ENCODE measurements at regions not wholly inside any gene's neighbourhood (a gene's known extent, or its start where the extent isn't known, plus 50 kb on each side); places are given as distances from the start of the nearest gene placed in this dataset.

GRCh38 chr12:127726671-127727315, 540.2 kb upstream of the TMEM132C start:
- TF ChIP-seq, protein P1, sequence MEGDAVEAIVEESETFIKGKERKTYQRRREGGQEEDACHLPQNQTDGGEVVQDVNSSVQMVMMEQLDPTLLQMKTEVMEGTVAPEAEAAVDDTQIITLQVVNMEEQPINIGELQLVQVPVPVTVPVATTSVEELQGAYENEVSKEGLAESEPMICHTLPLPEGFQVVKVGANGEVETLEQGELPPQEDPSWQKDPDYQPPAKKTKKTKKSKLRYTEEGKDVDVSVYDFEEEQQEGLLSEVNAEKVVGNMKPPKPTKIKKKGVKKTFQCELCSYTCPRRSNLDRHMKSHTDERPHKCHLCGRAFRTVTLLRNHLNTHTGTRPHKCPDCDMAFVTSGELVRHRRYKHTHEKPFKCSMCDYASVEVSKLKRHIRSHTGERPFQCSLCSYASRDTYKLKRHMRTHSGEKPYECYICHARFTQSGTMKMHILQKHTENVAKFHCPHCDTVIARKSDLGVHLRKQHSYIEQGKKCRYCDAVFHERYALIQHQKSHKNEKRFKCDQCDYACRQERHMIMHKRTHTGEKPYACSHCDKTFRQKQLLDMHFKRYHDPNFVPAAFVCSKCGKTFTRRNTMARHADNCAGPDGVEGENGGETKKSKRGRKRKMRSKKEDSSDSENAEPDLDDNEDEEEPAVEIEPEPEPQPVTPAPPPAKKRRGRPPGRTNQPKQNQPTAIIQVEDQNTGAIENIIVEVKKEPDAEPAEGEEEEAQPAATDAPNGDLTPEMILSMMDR (IDR thresholded peaks at IDR 0.05): no peak
- TF ChIP-seq ZFX (IDR thresholded peaks at IDR 0.05; ENCODE audit: borderline replicate concordance): no peak
- no peak overlapping the region for H3K27ac ChIP-seq

DNA sequence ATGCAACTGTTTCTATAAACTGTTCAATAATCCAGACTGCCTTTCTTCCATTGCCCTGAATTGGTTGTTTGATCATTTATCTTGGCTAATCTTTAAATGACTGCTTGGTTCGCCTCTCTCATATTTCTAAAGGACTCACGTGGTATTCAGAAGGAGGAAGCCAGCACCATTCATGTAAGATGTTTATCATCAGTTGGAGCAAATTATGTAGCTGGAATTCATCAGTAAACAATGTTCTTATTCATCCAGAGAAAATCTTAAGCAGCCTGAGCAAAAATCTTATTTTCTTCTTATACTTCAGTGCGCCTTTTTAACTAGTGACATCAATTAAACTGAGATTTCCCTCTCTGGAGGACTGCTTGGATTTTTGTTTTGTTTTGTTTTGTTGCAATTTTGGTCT, 538.7 kb upstream of the TMEM132C start:
- H3K27ac ChIP-seq: no peak overlapping the region
- no peak for TF ChIP-seq ZFX (IDR thresholded peaks at IDR 0.05; ENCODE audit: borderline replicate concordance)
- TF ChIP-seq, protein P1 (IDR thresholded peaks at IDR 0.05): no peak

- no peak for TF ChIP-seq ZFX (IDR thresholded peaks at IDR 0.05; ENCODE audit: borderline replicate concordance)
- TF ChIP-seq, protein P1 (IDR thresholded peaks at IDR 0.05): no peak
Observed at GRCh38 chr12:127728729-127729128, 538.2 kb upstream of the TMEM132C start.

GRCh38 chr12:127729381-127729780, 537.6 kb upstream of the TMEM132C start:
- TF ChIP-seq, protein P1 (IDR thresholded peaks at IDR 0.05): no peak
- TF ChIP-seq ZFX (IDR thresholded peaks at IDR 0.05; ENCODE audit: borderline replicate concordance): no peak
- H3K27ac ChIP-seq: no peak overlapping the region

More at GRCh38 chr12:127728729-127729128, 538.2 kb upstream of the TMEM132C start:
- H3K27ac ChIP-seq: no peak overlapping the region

DNA sequence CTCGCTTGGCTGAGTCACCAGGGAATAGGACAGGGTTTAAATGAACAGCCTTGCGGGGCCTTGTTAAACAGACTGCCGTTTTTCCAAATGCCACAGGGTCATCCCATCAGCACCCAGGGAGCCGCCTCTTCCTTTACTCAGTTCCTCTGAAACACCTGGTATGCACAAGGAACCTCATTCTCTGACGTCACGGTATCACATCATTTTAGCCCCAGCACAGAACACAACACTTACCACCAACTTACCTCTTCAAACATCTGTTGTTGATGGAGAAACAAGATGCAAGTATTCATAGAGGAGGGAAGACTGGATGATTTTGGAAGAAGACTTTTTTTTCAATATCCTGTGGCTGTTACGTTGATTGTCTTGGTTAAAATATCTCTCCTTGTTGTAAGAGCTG, 535.3 kb upstream of the TMEM132C start:
- H3K27ac ChIP-seq: no peak overlapping the region
- TF ChIP-seq ZFX (IDR thresholded peaks at IDR 0.05; ENCODE audit: borderline replicate concordance): no peak
- TF ChIP-seq, protein P1 (IDR thresholded peaks at IDR 0.05): no peak

DNA sequence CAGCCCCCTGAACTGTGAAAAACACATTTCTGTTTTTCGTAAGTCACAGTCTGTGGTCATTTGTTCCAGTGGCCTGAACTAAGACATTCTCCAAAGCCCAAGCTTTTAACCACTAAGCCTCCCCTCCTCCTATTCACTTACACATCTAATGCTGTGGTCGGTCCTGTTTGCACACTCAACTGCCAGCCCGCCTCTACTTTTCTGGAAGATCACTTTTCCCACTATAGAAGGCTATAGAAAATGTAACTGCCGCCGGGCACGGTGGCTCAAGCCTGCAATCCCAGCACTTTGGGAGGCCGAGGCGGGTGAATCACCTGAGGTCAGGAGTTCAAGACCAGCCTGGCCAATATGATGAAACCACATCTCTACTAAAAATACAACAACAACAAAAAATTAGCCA, 524.7 kb upstream of the TMEM132C start:
- no peak overlapping the region for H3K27ac ChIP-seq
- no peak for TF ChIP-seq ZFX (IDR thresholded peaks at IDR 0.05; ENCODE audit: borderline replicate concordance)
- TF ChIP-seq, protein P1 (IDR thresholded peaks at IDR 0.05): no peak

DNA sequence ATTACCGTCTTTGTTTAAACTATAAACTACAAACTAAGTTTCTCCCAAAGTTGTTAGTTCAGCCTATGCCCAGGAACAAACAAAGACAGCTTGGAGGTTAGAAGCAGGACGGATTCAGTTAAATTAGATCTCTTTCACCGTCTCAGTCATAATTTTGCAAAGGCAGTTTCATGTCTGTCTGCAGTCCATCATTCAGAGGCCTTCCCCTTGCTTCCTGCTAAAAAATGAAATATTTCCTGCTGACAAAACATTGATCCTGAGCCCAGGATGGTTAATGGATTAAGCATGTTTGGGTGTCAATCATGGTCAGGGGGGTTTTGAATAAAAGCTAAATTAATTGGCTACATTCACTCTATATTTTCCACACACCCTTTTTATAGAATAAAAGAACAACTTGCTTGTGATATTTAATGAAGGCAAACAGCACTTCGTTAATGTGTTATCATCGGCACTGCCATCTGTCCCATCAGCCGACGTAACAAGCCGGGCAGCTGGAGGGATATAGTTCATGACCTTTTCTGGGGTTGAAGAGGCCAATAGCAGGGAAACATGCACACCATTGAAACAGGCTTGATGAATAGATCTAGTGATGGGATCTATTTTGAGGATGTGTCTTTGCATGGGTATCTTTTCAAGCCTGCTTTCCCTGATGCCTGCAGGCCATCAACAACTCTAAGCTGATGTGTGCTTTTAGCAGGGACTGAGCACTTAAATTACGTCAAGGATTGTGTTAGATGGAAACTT, 521.3 kb upstream of the TMEM132C start:
- no peak for TF ChIP-seq ZFX (IDR thresholded peaks at IDR 0.05; ENCODE audit: borderline replicate concordance)
- TF ChIP-seq, protein P1 (IDR thresholded peaks at IDR 0.05): no peak
- H3K27ac ChIP-seq: no peak overlapping the region
